Hepatocyte (in vitro differentiated cells): ENCODE measurements at regions not wholly inside any gene's neighbourhood (a gene's known extent, or its start where the extent isn't known, plus 50 kb on each side); places are given as distances from the start of the nearest gene placed in this dataset.

Experiments used
- EZH2 ChIP-seq: fragments of 200-600 bp; sonication (generic); IDR thresholded peaks from 2 replicates; pipeline ENCODE4 v1.6.1; 2016; ENCODE audit warnings: antibody characterized with exemption, mild to moderate bottlenecking, borderline replicate concordance
- EZH2phosphoT487 ChIP-seq: fragments of 200-600 bp; sonication (generic); IDR thresholded peaks from one replicate; pipeline ENCODE4 v1.6.1; 2018; ENCODE audit warnings: antibody characterized with exemption, mild to moderate bottlenecking, low read depth, moderate library complexity; ENCODE audit not compliant: unreplicated experiment, severe bottlenecking
- TF ChIP-seq, protein P1 (sequence below): fragments of 200-600 bp; sonication (generic); IDR thresholded peaks from 2 replicates; pipeline ENCODE4 v1.5.1; 2016; ENCODE audit warnings: antibody characterized with exemption, mild to moderate bottlenecking; ENCODE audit not compliant: poor library complexity

DNA sequence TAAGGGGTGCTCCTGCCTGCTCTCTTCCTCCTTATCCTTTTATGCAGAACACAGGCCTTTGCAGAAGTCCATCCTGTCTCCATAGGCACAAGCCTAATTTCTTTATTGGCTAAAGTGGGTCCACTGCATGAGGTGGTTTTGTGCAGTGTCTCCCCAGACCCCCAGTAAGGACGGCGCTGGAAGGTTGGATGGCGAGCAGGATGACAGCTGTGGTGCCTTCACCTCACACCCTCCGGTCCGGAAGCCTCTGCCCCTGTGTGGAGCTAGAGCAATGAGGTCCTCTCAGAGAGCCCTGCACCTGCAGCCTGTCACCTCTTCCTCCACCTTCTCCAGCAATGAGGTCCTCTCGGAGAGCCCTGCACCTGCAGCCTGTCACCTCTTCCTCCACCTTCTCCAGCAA, 393.7 kb upstream of the IRX1 start:
- TF ChIP-seq, protein P1, sequence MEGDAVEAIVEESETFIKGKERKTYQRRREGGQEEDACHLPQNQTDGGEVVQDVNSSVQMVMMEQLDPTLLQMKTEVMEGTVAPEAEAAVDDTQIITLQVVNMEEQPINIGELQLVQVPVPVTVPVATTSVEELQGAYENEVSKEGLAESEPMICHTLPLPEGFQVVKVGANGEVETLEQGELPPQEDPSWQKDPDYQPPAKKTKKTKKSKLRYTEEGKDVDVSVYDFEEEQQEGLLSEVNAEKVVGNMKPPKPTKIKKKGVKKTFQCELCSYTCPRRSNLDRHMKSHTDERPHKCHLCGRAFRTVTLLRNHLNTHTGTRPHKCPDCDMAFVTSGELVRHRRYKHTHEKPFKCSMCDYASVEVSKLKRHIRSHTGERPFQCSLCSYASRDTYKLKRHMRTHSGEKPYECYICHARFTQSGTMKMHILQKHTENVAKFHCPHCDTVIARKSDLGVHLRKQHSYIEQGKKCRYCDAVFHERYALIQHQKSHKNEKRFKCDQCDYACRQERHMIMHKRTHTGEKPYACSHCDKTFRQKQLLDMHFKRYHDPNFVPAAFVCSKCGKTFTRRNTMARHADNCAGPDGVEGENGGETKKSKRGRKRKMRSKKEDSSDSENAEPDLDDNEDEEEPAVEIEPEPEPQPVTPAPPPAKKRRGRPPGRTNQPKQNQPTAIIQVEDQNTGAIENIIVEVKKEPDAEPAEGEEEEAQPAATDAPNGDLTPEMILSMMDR, result no peak
- TF ChIP-seq EZH2 (no peak), EZH2phosphoT487 (no peak)
